ENCODE measurements at regions not wholly inside any gene's neighbourhood (a gene's known extent, or its start where the extent isn't known, plus 50 kb on each side); places are given as distances from the start of the nearest gene placed in this dataset.

DNA sequence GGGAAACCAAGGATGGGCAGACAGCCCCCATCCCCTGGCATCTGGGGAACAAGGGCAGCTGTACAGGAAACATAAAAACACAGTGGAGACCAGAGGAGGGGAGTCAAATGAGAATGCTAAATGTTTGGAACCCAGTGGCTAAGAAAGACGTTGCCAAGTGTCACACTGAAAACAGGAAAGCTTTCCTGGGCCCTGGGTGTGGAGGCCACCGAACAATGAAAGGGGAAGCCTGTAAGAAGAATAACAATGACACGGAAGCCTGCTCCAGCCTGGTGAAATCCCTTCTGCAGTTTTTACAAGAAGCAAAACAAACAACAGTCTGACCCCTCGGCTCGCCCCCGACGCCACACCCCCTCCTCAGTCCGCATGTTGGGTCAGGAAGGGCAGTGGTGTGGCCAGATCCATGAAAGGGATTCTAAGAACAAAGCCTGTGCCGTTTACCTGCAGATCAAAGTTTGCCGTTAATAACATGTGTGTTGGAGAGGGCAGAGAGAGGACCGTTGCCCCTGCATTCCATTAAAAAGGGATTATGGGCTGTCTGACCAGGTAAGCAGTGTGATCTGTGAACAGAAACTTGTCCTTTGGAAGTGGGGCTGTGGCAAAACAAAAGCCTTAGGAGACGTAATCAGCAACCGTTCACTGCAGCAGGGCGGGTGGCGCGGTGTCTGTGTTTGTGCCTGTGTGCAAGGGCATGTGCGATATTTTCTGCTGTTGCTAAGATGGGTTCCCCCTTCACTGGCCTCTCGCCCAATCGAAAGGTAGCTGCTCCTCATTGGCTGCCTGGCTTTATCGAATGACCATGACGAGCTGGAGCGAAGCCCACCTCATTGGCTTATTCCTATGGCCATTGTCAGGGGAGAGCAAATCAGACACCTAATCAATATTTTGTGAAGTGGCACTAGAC is 113.7 kb upstream of the BLID start:
- Histone ChIP-seq H3K27ac (ENCODE audit: low read depth in 1 of 3, low read length in 2 of 3) (peak overlapping the region in 1 of 3 donors; percentile 9), H3K9me3 (ENCODE audit: control insufficient read depth in 2 of 2, insufficient read depth in 1 of 2, low read depth in 1 of 2, low read length in 1 of 2) (no peaks in the 10 kb centered on the region), H3K4me3 (ENCODE audit: low read depth in 1 of 3, low read length in 3 of 3) (no peak overlapping the region), H3K4me1 (ENCODE audit: control insufficient read depth in 3 of 3, insufficient read depth in 2 of 3, low read depth in 1 of 3, low read length in 2 of 3) (peaks cover 0 to 4% (median 3%) of the 10 kb centered on the region in 3 donors), H3K27me3 (ENCODE audit: control insufficient read depth in 3 of 3, insufficient read depth in 3 of 3, low read length in 3 of 3) (no peaks in the 10 kb centered on the region), H3K36me3 (ENCODE audit: control insufficient read depth in 3 of 3, insufficient read depth in 2 of 3, low read depth in 1 of 3, low read length in 3 of 3) (no peaks in the 10 kb centered on the region)
- FAIRE-seq (no peak), DNase-seq (peak; percentile 20 to 38)
- WGBS, 3 donors: 18 to 40% (median 28%) methylated on average over 22 of the region's 22 CpGs

DNA sequence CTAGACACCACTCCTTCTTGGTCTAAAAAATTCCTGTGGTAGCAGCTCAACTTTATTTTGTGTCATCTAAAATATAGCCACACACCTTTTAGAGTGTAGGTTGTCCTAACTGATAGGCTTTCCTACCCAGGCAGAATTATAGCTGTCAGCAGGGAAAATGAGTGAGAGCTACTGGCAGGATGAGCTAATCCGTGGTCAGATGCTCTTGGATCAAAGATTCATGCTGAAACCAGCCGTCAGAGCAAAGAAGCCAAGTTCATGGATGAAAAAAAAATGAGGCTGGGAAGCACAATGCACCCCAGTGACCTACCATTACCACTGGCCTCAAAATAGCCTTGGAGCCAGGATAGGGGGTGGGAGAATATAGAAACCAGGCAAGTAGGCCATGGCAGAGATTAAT is 113.1 kb upstream of the BLID start:
- Histone ChIP-seq H3K4me1 (ENCODE audit: control insufficient read depth in 3 of 3, insufficient read depth in 2 of 3, low read depth in 1 of 3, low read length in 2 of 3) (peaks cover 0 to 4% (median 3%) of the 10 kb centered on the region in 3 donors), H3K27ac (ENCODE audit: low read depth in 1 of 3, low read length in 2 of 3) (no peak overlapping the region), H3K36me3 (ENCODE audit: control insufficient read depth in 3 of 3, insufficient read depth in 2 of 3, low read depth in 1 of 3, low read length in 3 of 3) (no peaks in the 10 kb centered on the region), H3K9me3 (ENCODE audit: control insufficient read depth in 2 of 2, insufficient read depth in 1 of 2, low read depth in 1 of 2, low read length in 1 of 2) (no peaks in the 10 kb centered on the region), H3K4me3 (ENCODE audit: low read depth in 1 of 3, low read length in 3 of 3) (no peak overlapping the region), H3K27me3 (ENCODE audit: control insufficient read depth in 3 of 3, insufficient read depth in 3 of 3, low read length in 3 of 3) (no peaks in the 10 kb centered on the region)
- FAIRE-seq: no peak
- no peak for DNase-seq
- WGBS, 3 donors: 33 to 42% (median 37%) methylated on average over 2 of the region's 2 CpGs

DNA sequence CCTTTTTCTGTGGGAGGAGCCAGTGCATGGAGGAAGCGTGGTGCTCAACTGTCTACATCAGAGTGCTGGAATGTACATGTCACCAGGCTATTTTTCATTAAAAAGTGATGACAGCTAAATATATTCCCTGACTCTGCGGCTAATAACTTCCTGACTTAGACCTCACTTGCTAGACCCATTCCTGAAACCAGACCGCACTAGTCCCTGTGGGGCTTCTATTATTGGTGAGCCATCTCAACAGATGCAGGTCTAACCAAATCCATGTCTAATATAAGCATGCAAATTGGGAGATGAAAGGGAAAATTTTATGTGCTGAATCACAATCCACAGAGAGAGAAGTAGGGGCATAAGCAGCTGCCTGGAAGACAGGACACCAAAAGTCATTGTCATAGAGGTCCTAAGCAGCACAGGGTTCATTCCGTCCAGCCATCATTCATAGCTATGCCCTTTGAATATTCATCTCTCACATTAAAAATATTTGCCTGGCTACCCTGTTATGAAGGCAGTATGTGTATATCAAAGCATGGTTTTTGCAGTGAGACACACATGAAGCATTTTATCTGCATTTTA is 110.9 kb upstream of the BLID start:
- H3K4me1 ChIP-seq (ENCODE audit: control insufficient read depth in 3 of 3, insufficient read depth in 2 of 3, low read depth in 1 of 3, low read length in 2 of 3): peaks cover 0 to 4% (median 3%) of the 10 kb centered on the region in 3 donors
- DNase-seq (no peak), FAIRE-seq (no peak)
- no peak overlapping the region for H3K27ac ChIP-seq (ENCODE audit: low read depth in 1 of 3, low read length in 2 of 3)
- WGBS, 3 donors: 66 to 79% (median 67%) methylated on average over 4 of the region's 4 CpGs
- no peaks in the 10 kb centered on the region for H3K36me3 ChIP-seq (ENCODE audit: control insufficient read depth in 3 of 3, insufficient read depth in 2 of 3, low read depth in 1 of 3, low read length in 3 of 3)
- H3K4me3 ChIP-seq (ENCODE audit: low read depth in 1 of 3, low read length in 3 of 3): no peak overlapping the region
- H3K9me3 ChIP-seq (ENCODE audit: control insufficient read depth in 2 of 2, insufficient read depth in 1 of 2, low read depth in 1 of 2, low read length in 1 of 2): no peaks in the 10 kb centered on the region
- H3K27me3 ChIP-seq (ENCODE audit: control insufficient read depth in 3 of 3, insufficient read depth in 3 of 3, low read length in 3 of 3): peaks cover 0 to 2% (median 0%) of the 10 kb centered on the region in 3 donors

DNA sequence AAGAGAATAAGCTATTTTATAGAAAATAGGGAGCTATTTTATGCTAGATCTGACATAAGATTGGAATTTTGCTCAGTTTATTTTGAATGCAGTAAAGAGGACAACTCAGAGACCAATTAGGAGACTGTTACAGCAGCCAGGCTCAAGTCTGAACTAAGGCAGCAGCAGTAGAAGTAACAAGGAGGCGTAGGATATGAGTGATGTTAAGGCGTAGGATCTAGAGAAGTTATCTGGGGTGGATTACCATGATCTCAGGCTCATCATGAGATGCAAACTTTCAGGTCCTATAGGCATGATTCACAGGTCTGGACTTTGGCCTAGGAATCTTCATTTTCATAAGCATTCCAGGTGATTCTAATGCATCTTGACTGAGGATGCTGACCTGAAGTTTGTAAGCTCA is 108.9 kb upstream of the BLID start:
- Histone ChIP-seq H3K27ac (ENCODE audit: low read depth in 1 of 3, low read length in 2 of 3) (no peak overlapping the region), H3K36me3 (ENCODE audit: control insufficient read depth in 3 of 3, insufficient read depth in 2 of 3, low read depth in 1 of 3, low read length in 3 of 3) (no peaks in the 10 kb centered on the region), H3K27me3 (ENCODE audit: control insufficient read depth in 3 of 3, insufficient read depth in 3 of 3, low read length in 3 of 3) (peaks cover 0 to 2% (median 0%) of the 10 kb centered on the region in 3 donors), H3K4me3 (ENCODE audit: low read depth in 1 of 3, low read length in 3 of 3) (no peak overlapping the region), H3K9me3 (ENCODE audit: control insufficient read depth in 2 of 2, insufficient read depth in 1 of 2, low read depth in 1 of 2, low read length in 1 of 2) (no peaks in the 10 kb centered on the region), H3K4me1 (ENCODE audit: control insufficient read depth in 3 of 3, insufficient read depth in 2 of 3, low read depth in 1 of 3, low read length in 2 of 3) (peaks cover 0 to 2% (median 0%) of the 10 kb centered on the region in 3 donors)
- DNase-seq (no peak), FAIRE-seq (no peak)
- WGBS, 3 donors: 90 to 94% (median 94%) methylated on average over 2 of the region's 2 CpGs

DNA sequence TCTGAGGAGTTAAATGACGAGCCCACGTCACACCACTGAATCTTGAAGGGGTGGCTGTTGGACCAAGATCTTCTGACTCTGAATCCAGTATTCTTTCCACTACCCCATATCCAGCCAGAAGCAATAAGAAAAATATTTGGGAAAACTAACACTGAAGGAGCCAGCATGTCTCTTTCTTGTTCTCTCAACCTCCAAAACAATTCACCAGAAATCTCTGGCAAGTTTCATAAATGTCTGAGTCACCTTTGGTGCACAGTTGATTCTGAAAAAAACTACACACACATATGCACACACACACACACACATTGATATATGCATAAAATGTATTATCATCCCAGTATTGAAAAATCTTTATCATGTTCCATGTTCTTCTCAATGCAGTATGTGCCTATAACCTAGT is 104.3 kb upstream of the BLID start:
- Histone ChIP-seq H3K4me1 (ENCODE audit: control insufficient read depth in 3 of 3, insufficient read depth in 2 of 3, low read depth in 1 of 3, low read length in 2 of 3) (no peaks in the 10 kb centered on the region), H3K27ac (ENCODE audit: low read depth in 1 of 3, low read length in 2 of 3) (no peak overlapping the region), H3K4me3 (ENCODE audit: low read depth in 1 of 3, low read length in 3 of 3) (no peak overlapping the region), H3K27me3 (ENCODE audit: control insufficient read depth in 3 of 3, insufficient read depth in 3 of 3, low read length in 3 of 3) (peaks cover 0 to 2% (median 0%) of the 10 kb centered on the region in 3 donors), H3K36me3 (ENCODE audit: control insufficient read depth in 3 of 3, insufficient read depth in 2 of 3, low read depth in 1 of 3, low read length in 3 of 3) (no peaks in the 10 kb centered on the region), H3K9me3 (ENCODE audit: control insufficient read depth in 2 of 2, insufficient read depth in 1 of 2, low read depth in 1 of 2, low read length in 1 of 2) (no peaks in the 10 kb centered on the region)
- DNase-seq (no peak), FAIRE-seq (no peak)
- WGBS, 3 donors: 88 to 93% (median 92%) methylated on average over 2 of the region's 2 CpGs

DNA sequence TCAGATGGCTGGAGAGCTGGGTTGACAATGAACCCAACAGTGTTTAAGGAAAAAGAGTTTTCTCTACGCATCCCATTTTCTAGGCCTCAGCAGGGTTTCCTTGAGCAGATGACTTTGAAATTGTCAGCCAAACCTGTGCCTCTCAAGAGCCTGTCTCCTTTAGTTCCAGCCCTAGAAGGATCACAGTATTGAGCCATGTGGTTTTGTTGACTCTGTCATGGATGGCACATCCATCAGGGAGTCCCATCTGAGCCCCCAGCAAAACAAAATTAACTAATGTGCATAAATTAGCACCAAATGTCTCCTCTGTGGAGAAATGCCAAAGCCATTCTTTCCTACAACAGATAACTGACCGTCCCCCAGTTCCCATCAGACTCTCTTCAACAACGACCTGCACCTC is 103.8 kb upstream of the BLID start:
- FAIRE-seq (no peak), DNase-seq (no peak)
- WGBS, 3 donors: 79 to 83% (median 80%) methylated on average over 3 of the region's 3 CpGs
- Histone ChIP-seq H3K36me3 (ENCODE audit: control insufficient read depth in 3 of 3, insufficient read depth in 2 of 3, low read depth in 1 of 3, low read length in 3 of 3) (no peaks in the 10 kb centered on the region), H3K27me3 (ENCODE audit: control insufficient read depth in 3 of 3, insufficient read depth in 3 of 3, low read length in 3 of 3) (peaks cover 0 to 2% (median 0%) of the 10 kb centered on the region in 3 donors), H3K27ac (ENCODE audit: low read depth in 1 of 3, low read length in 2 of 3) (no peak overlapping the region), H3K4me1 (ENCODE audit: control insufficient read depth in 3 of 3, insufficient read depth in 2 of 3, low read depth in 1 of 3, low read length in 2 of 3) (no peaks in the 10 kb centered on the region), H3K4me3 (ENCODE audit: low read depth in 1 of 3, low read length in 3 of 3) (no peak overlapping the region), H3K9me3 (ENCODE audit: control insufficient read depth in 2 of 2, insufficient read depth in 1 of 2, low read depth in 1 of 2, low read length in 1 of 2) (no peaks in the 10 kb centered on the region)

DNA sequence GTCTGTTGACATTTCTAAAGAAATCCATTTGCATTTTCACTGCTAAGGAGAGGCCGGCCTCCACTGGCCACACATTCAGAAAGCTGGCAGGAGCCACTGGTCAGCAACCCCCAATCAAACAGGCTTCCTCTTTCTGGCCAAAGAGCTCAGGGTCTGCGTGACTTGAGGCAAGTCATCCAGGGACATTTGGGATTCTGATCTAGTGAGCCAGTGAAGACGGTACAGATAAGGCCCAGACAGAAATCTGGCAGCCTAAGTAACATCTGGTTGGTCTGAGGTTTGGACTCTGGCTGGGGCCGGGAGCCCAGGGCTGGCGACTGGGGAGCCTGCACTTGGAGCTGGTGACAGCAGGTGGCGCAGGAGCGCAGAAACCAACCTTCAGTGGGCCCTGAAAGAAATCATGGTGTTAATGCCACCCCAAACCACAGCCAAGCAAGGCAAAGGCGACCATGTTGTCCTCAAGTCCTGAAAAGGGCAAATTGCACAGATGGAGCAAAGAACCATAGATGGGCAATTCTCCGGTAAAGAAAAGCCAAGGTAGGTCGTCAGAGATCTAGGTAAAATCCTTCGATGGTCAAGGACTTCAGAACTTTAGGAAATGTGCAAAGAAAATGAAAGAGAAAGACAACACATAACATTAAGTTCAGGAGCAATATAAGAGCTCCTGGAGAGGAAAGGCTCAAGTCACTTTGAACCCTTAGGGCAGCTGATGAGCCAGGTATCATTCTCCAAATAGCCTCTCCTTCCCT is 99.4 kb upstream of the BLID start:
- WGBS, 3 donors: 25 to 34% (median 28%) methylated on average over 11 of the region's 11 CpGs
- Histone ChIP-seq H3K4me3 (ENCODE audit: low read depth in 1 of 3, low read length in 3 of 3) (no peak overlapping the region), H3K9me3 (ENCODE audit: control insufficient read depth in 2 of 2, insufficient read depth in 1 of 2, low read depth in 1 of 2, low read length in 1 of 2) (no peaks in the 10 kb centered on the region), H3K27ac (ENCODE audit: low read depth in 1 of 3, low read length in 2 of 3) (no peak overlapping the region), H3K36me3 (ENCODE audit: control insufficient read depth in 3 of 3, insufficient read depth in 2 of 3, low read depth in 1 of 3, low read length in 3 of 3) (no peaks in the 10 kb centered on the region), H3K27me3 (ENCODE audit: control insufficient read depth in 3 of 3, insufficient read depth in 3 of 3, low read length in 3 of 3) (no peaks in the 10 kb centered on the region), H3K4me1 (ENCODE audit: control insufficient read depth in 3 of 3, insufficient read depth in 2 of 3, low read depth in 1 of 3, low read length in 2 of 3) (no peaks in the 10 kb centered on the region)
- FAIRE-seq (no peak), DNase-seq (peak; percentile 49 to 67)

DNA sequence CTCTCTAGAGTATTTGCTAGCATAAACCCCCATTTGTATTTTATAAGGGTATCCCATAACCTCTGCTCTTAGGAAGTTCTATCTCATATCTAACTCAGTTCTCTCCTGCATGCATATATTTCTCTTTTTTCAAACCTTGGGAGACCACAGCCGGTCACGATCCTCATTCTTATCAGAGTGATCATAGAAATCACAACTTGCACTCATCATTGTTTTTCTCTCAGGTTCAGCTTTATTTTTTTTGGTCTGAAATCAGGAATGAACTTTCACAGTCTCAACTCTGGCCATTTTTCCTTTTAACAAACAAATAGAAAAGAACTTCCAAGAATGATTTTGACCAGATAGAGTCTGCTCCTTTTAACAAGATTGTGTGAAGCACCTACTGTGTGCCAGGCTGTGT is 98.6 kb upstream of the BLID start:
- Histone ChIP-seq H3K27me3 (ENCODE audit: control insufficient read depth in 3 of 3, insufficient read depth in 3 of 3, low read length in 3 of 3) (no peaks in the 10 kb centered on the region), H3K9me3 (ENCODE audit: control insufficient read depth in 2 of 2, insufficient read depth in 1 of 2, low read depth in 1 of 2, low read length in 1 of 2) (no peaks in the 10 kb centered on the region), H3K36me3 (ENCODE audit: control insufficient read depth in 3 of 3, insufficient read depth in 2 of 3, low read depth in 1 of 3, low read length in 3 of 3) (no peaks in the 10 kb centered on the region), H3K4me1 (ENCODE audit: control insufficient read depth in 3 of 3, insufficient read depth in 2 of 3, low read depth in 1 of 3, low read length in 2 of 3) (no peaks in the 10 kb centered on the region), H3K27ac (ENCODE audit: low read depth in 1 of 3, low read length in 2 of 3) (no peak overlapping the region), H3K4me3 (ENCODE audit: low read depth in 1 of 3, low read length in 3 of 3) (no peak overlapping the region)
- FAIRE-seq: no peak
- no peak for DNase-seq
- 62 to 69% (median 64%) methylated on average over 2 of the region's 2 CpGs for WGBS, 3 donors

All from small intestine (tissue), 7 donors.